MM.1S (cell line): ENCODE measurements at regions not wholly inside any gene's neighbourhood (a gene's known extent, or its start where the extent isn't known, plus 50 kb on each side); places are given as distances from the start of the nearest gene placed in this dataset.

Experiments used
- DNase-seq: peaks from one replicate; pipeline ENCODE4 v3.0.0-alpha.2; 2015
- H2AFZ ChIP-seq: fragments of 300-600 bp; sonication (generic); 2 replicates; pipeline ENCODE4 v1.6.0; 2016; ENCODE audit warnings: antibody characterized with exemption, low read length
- H3F3A ChIP-seq: fragments of 300-600 bp; sonication (generic); 2 replicates; pipeline ENCODE4 v1.6.1; 2016; ENCODE audit warnings: mild to moderate bottlenecking, antibody characterized with exemption, low read length, moderate library complexity, mixed read lengths; ENCODE audit not compliant: insufficient read depth
- H3K27ac ChIP-seq: fragments of 300-600 bp; sonication (generic); 2 replicates; pipeline ENCODE4 v1.5.1; 2016; ENCODE audit warnings: mild to moderate bottlenecking, low read length
- H3K27me3 ChIP-seq: fragments of 300-600 bp; sonication (generic); replicated peaks from 2 replicates; pipeline ENCODE4 v1.6.0; 2016; ENCODE audit warnings: low read length; ENCODE audit not compliant: insufficient read depth
- H3K36me3 ChIP-seq: fragments of 300-600 bp; sonication (generic); replicated peaks from 2 replicates; pipeline ENCODE4 v1.6.1; 2016; ENCODE audit warnings: mild to moderate bottlenecking, low read length, mixed read lengths; ENCODE audit not compliant: insufficient read depth
- H3K4me1 ChIP-seq: fragments of 300-600 bp; sonication (generic); 2 replicates; pipeline ENCODE4 v1.6.1; 2016; ENCODE audit warnings: low read length, mixed read lengths
- H3K4me2 ChIP-seq: fragments of 300-600 bp; sonication (generic); 2 replicates; pipeline ENCODE4 v1.6.0; 2016; ENCODE audit warnings: low read depth, low read length
- H3K4me3 ChIP-seq: fragments of 300-600 bp; sonication (generic); 2 replicates; pipeline ENCODE4 v1.5.1; 2016; ENCODE audit warnings: low read length, mixed read lengths
- H3K79me2 ChIP-seq: fragments of 300-600 bp; sonication (generic); 2 replicates; pipeline ENCODE4 v1.6.1; 2016; ENCODE audit warnings: mixed run types, low read length, mixed read lengths
- H3K9ac ChIP-seq: fragments of 300-600 bp; sonication (generic); 2 replicates; pipeline ENCODE4 v1.6.1; 2016; ENCODE audit warnings: low read length, mixed read lengths
- H3K9me2 ChIP-seq: fragments of 300-600 bp; sonication (generic); replicated peaks from 2 replicates; pipeline ENCODE4 v1.6.1; 2016; ENCODE audit warnings: mild to moderate bottlenecking, low read length, mixed read lengths; ENCODE audit not compliant: insufficient read depth
- H3K9me3 ChIP-seq: fragments of 300-600 bp; sonication (generic); replicated peaks from 2 replicates; pipeline ENCODE4 v1.6.1; 2016; ENCODE audit warnings: mild to moderate bottlenecking, low read length, mixed read lengths; ENCODE audit not compliant: insufficient read depth
- H4K20me1 ChIP-seq: fragments of 300-600 bp; sonication (generic); 2 replicates; pipeline ENCODE4 v1.6.1; 2016; ENCODE audit warnings: mild to moderate bottlenecking, low read length, moderate library complexity, mixed read lengths; ENCODE audit not compliant: insufficient read depth
- CTCF ChIP-seq: fragments of 300-600 bp; sonication (generic); IDR thresholded peaks from 2 replicates; pipeline ENCODE4 v1.5.1; 2016; ENCODE audit warnings: antibody characterized with exemption, low read length, mixed read lengths
- EZH2 ChIP-seq: fragments of 300-600 bp; sonication (generic); optimal IDR thresholded peaks from 2 replicates; pipeline ENCODE3; 2017; ENCODE audit warnings: low read depth, mild to moderate bottlenecking, antibody characterized with exemption, low read length, mixed read lengths
- EZH2phosphoT487 ChIP-seq: fragments of 300-600 bp; sonication (generic); IDR thresholded peaks from 2 replicates; pipeline ENCODE4 v1.6.1; 2018; ENCODE audit warnings: antibody characterized with exemption, low read length

- Histone ChIP-seq H3K27ac (no peak overlapping the region), H4K20me1 (no peaks in the 10 kb centered on the region), H3K36me3 (no peaks in the 10 kb centered on the region), H3K9me3 (no peaks in the 10 kb centered on the region), H3K9ac (no peak overlapping the region), H3K4me2 (no peak overlapping the region), H2AFZ (no peak overlapping the region), H3F3A (no peaks in the 10 kb centered on the region), H3K27me3 (no peaks in the 10 kb centered on the region), H3K4me1 (no peaks in the 10 kb centered on the region), H3K4me3 (no peak overlapping the region), H3K9me2 (no peaks in the 10 kb centered on the region; the same call in 1 of the 2 replicates), H3K79me2 (no peaks in the 10 kb centered on the region)
- no peak for DNase-seq
- no peak for TF ChIP-seq EZH2phosphoT487
- no peak for TF ChIP-seq CTCF
- no peak for TF ChIP-seq EZH2
Observed at GRCh38 chr2:163949693-163950092, 213.9 kb upstream of the FIGN start.

GRCh38 chr2:163944347-163944737 lies 208.5 kb upstream of the FIGN start:
- H3K9ac ChIP-seq: no peak overlapping the region
- no peak overlapping the region for H3K4me2 ChIP-seq

GRCh38 chr2:163943403-163944346 lies 207.9 kb upstream of the FIGN start:
- H3K27ac ChIP-seq: no peak overlapping the region
- no peaks in the 10 kb centered on the region for H3K4me1 ChIP-seq
- no peak overlapping the region for H3K4me3 ChIP-seq
- no peak for TF ChIP-seq CTCF
- no peak overlapping the region for H2AFZ ChIP-seq
- no peaks in the 10 kb centered on the region for H3K9me3 ChIP-seq
- H3K9me2 ChIP-seq: no peaks in the 10 kb centered on the region
- H3K9ac ChIP-seq: no peak overlapping the region
- no peak overlapping the region for H3K4me2 ChIP-seq
- H3K79me2 ChIP-seq: no peaks in the 10 kb centered on the region
- H3F3A ChIP-seq: no peaks in the 10 kb centered on the region
- H4K20me1 ChIP-seq: no peaks in the 10 kb centered on the region
- H3K36me3 ChIP-seq: no peaks in the 10 kb centered on the region
- H3K27me3 ChIP-seq: no peaks in the 10 kb centered on the region
- DNase-seq: no peak

More at GRCh38 chr2:163944347-163944737, 208.5 kb upstream of the FIGN start:
- Histone ChIP-seq H3K27me3 (no peaks in the 10 kb centered on the region), H3K27ac (no peak overlapping the region), H3K9me3 (no peaks in the 10 kb centered on the region), H3K4me3 (no peak overlapping the region), H3K36me3 (no peaks in the 10 kb centered on the region), H2AFZ (no peak overlapping the region), H3K79me2 (no peaks in the 10 kb centered on the region), H3F3A (no peaks in the 10 kb centered on the region), H4K20me1 (no peaks in the 10 kb centered on the region), H3K9me2 (no peaks in the 10 kb centered on the region), H3K4me1 (no peaks in the 10 kb centered on the region)
- no peak for DNase-seq
- TF ChIP-seq CTCF (no peak), EZH2phosphoT487 (no peak)
